ENCODE measurements at regions not wholly inside any gene's neighbourhood (a gene's known extent, or its start where the extent isn't known, plus 50 kb on each side); places are given as distances from the start of the nearest gene placed in this dataset.

- Histone ChIP-seq H3K9me3 (no peaks in the 10 kb centered on the region), H3K36me3 (replicated peaks in 1 of 2; ENCODE audit: insufficient read depth in 1 of 2, low read depth in 2 of 2) (no peaks in the 10 kb centered on the region), H3K27me3 (no peaks in the 10 kb centered on the region), H3K4me1 (no peaks in the 10 kb centered on the region), H3K27ac (no peak overlapping the region), H3K4me3 (no peak overlapping the region)
- ATAC-seq (no peak), DNase-seq (no peak)
- intact Hi-C loops (cut with DNase I): no loop called here
- TF ChIP-seq, protein P1, sequence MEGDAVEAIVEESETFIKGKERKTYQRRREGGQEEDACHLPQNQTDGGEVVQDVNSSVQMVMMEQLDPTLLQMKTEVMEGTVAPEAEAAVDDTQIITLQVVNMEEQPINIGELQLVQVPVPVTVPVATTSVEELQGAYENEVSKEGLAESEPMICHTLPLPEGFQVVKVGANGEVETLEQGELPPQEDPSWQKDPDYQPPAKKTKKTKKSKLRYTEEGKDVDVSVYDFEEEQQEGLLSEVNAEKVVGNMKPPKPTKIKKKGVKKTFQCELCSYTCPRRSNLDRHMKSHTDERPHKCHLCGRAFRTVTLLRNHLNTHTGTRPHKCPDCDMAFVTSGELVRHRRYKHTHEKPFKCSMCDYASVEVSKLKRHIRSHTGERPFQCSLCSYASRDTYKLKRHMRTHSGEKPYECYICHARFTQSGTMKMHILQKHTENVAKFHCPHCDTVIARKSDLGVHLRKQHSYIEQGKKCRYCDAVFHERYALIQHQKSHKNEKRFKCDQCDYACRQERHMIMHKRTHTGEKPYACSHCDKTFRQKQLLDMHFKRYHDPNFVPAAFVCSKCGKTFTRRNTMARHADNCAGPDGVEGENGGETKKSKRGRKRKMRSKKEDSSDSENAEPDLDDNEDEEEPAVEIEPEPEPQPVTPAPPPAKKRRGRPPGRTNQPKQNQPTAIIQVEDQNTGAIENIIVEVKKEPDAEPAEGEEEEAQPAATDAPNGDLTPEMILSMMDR (IDR thresholded peaks at IDR 0.05): no peak
- TF ChIP-seq POLR2A (IDR thresholded peaks at IDR 0.05): no peak
- 43 to 45% methylated on average over 5 of the region's 5 CpGs for WGBS, 2 donors
Observed at GRCh38 chr15:91528801-91529200, 324.7 kb upstream of the SLCO3A1 start.

DNA sequence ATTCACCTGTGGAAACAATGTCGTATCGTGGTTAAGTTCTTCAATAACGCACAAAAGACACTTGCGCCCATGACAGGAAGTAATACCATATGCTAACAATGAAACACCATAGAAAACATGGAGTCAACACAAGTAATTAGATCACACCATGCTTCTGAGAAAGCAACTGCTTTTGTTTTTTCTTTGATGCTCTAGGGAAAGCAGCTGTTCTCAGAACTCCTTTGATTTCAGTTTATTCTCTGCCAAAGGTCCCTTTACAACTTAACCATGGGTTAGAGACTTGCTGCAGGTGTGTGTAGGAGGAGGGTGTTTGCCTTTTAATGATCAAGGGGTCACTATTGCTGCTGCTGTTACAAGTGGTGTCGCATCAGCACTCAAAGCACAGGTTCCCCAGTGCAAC is 324.0 kb upstream of the SLCO3A1 start:
- Histone ChIP-seq H3K27me3 (no peaks in the 10 kb centered on the region), H3K4me1 (no peaks in the 10 kb centered on the region), H3K36me3 (replicated peaks in 1 of 2; ENCODE audit: insufficient read depth in 1 of 2, low read depth in 2 of 2) (no peaks in the 10 kb centered on the region), H3K4me3 (no peak overlapping the region), H3K9me3 (no peaks in the 10 kb centered on the region), H3K27ac (no peak overlapping the region)
- ATAC-seq: no peak
- TF ChIP-seq, protein P1 (IDR thresholded peaks at IDR 0.05): no peak
- TF ChIP-seq POLR2A (IDR thresholded peaks at IDR 0.05): no peak
- DNase-seq: no peak
- intact Hi-C loops (cut with DNase I): no loop called here
- 79 to 81% methylated on average over 5 of the region's 5 CpGs for WGBS, 2 donors

DNA sequence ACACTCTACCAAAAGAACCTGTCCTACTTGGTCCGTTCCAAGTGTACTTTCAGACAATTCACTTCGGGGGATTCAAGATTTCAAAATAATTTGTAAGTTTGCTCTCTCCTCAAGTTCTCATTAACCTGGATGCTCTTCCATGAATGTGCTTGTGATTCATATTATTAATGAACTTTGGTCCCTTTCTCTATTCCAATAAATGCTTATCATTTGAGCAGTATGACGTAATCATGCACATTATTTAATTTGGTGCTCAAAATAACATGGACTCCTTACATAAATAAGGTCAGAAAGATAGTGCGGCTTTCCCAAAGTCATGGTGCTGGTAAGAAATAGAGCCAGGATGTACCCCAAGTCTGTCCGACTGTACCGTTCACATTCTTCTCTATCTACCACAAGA is 323.2 kb upstream of the SLCO3A1 start:
- Histone ChIP-seq H3K4me3 (no peak overlapping the region), H3K27ac (no peak overlapping the region), H3K9me3 (no peaks in the 10 kb centered on the region), H3K4me1 (no peaks in the 10 kb centered on the region), H3K27me3 (no peaks in the 10 kb centered on the region), H3K36me3 (replicated peaks in 1 of 2; ENCODE audit: insufficient read depth in 1 of 2, low read depth in 2 of 2) (no peaks in the 10 kb centered on the region)
- no peak for TF ChIP-seq POLR2A (IDR thresholded peaks at IDR 0.05)
- ATAC-seq: no peak
- WGBS, 2 donors: 77 to 81% methylated on average over 6 of the region's 6 CpGs
- no peak for DNase-seq
- intact Hi-C loops (cut with DNase I): no loop called here

- intact Hi-C loops (cut with DNase I): no loop called here
- H3K9me3 ChIP-seq: no peaks in the 10 kb centered on the region
- TF ChIP-seq POLR2A (IDR thresholded peaks at IDR 0.05): no peak
- TF ChIP-seq, protein P1 (IDR thresholded peaks at IDR 0.05): no peak
- ATAC-seq: no peak
- no peak overlapping the region for H3K27ac ChIP-seq
- 80 to 87% methylated on average over 9 of the region's 9 CpGs for WGBS, 2 donors
- H3K36me3 ChIP-seq (replicated peaks in 1 of 2; ENCODE audit: insufficient read depth in 1 of 2, low read depth in 2 of 2): no peaks in the 10 kb centered on the region
- H3K4me3 ChIP-seq: no peak overlapping the region
- no peak for DNase-seq
- no peaks in the 10 kb centered on the region for H3K4me1 ChIP-seq
- H3K27me3 ChIP-seq: no peaks in the 10 kb centered on the region
Observed at GRCh38 chr15:91530956-91531582, 322.4 kb upstream of the SLCO3A1 start.

DNA sequence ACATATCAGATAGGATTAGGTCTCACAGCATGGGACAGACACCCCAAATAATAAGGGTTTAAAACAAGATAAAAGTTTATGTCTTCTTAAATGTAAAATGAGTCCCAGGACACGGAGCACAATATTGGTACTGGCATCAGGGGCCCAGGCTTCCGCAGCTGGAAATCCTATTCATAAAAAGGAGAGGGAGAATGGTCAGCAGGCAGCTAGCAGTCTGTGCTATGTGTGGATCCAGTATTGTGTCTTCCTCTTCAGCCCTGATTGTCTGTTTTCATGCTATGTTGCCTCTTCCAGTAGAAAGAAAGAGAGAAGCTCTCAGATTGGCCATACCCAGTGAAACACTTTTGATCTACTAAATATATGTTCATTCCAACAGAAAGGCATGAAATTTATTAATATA is 319.3 kb upstream of the SLCO3A1 start:
- no peak for DNase-seq
- no peaks in the 10 kb centered on the region for H3K9me3 ChIP-seq
- 87 to 91% methylated on average over 2 of the region's 2 CpGs for WGBS, 2 donors
- TF ChIP-seq POLR2A (IDR thresholded peaks at IDR 0.05): no peak
- TF ChIP-seq, protein P1 (IDR thresholded peaks at IDR 0.05): no peak
- H3K27me3 ChIP-seq: no peaks in the 10 kb centered on the region
- H3K4me3 ChIP-seq: no peak overlapping the region
- H3K36me3 ChIP-seq (replicated peaks in 1 of 2; ENCODE audit: insufficient read depth in 1 of 2, low read depth in 2 of 2): no peaks in the 10 kb centered on the region
- no peak for ATAC-seq
- H3K4me1 ChIP-seq: peaks cover 12% of the 10 kb centered on the region
- intact Hi-C loops (cut with DNase I): no loop called here
- no peak overlapping the region for H3K27ac ChIP-seq

Data from body of pancreas (tissue), 4 donors.